ENCODE measurements at regions not wholly inside any gene's neighbourhood (a gene's known extent, or its start where the extent isn't known, plus 50 kb on each side); places are given as distances from the start of the nearest gene placed in this dataset.

GRCh38 chr12:93079976-93080375, 150.9 kb upstream of the EEA1 start:
- TF ChIP-seq CTCF (IDR thresholded peaks at IDR 0.05): no peak
- no peak overlapping the region for H3K27ac ChIP-seq
- no peak overlapping the region for H3K4me3 ChIP-seq
- intact Hi-C loops (cut with DNase I): no loop called here
- H3K36me3 ChIP-seq: no peaks in the 10 kb centered on the region
- no peaks in the 10 kb centered on the region for H3K27me3 ChIP-seq
- DNase-seq (ENCODE audit: low spot score in 2 of 2): no peak
- no peaks in the 10 kb centered on the region for H3K9me3 ChIP-seq
- peaks cover 0 to 6% of the 10 kb centered on the region in 2 donors for H3K4me1 ChIP-seq

- no peak for DNase-seq (ENCODE audit: low spot score in 2 of 2)
- Histone ChIP-seq H3K9me3 (no peaks in the 10 kb centered on the region), H3K4me1 (peaks cover 0 to 6% of the 10 kb centered on the region in 2 donors), H3K27me3 (no peaks in the 10 kb centered on the region), H3K4me3 (no peak overlapping the region), H3K27ac (peak overlapping the region; percentile 19 to 33), H3K36me3 (no peaks in the 10 kb centered on the region)
- intact Hi-C loops (cut with DNase I): no loop called here
- no peak for TF ChIP-seq CTCF (IDR thresholded peaks at IDR 0.05)
These were observed 151.4 kb upstream of the EEA1 start for GRCh38 chr12:93080452-93080851.

- no peak for TF ChIP-seq CTCF (IDR thresholded peaks at IDR 0.05)
- no peak for DNase-seq (ENCODE audit: low spot score in 2 of 2)
- Histone ChIP-seq H3K36me3 (no peaks in the 10 kb centered on the region), H3K9me3 (peaks cover 0 to 5% of the 10 kb centered on the region in 2 donors), H3K27me3 (no peaks in the 10 kb centered on the region), H3K4me3 (no peak overlapping the region), H3K4me1 (peaks cover 0 to 6% of the 10 kb centered on the region in 2 donors), H3K27ac (peak overlapping the region; percentile 19 to 33)
- intact Hi-C loops (cut with DNase I): no loop called here
These were observed 152.1 kb upstream of the EEA1 start for GRCh38 chr12:93080994-93081809.

- Histone ChIP-seq H3K4me1 (peaks cover 0 to 6% of the 10 kb centered on the region in 2 donors), H3K9me3 (peaks cover 0 to 10% of the 10 kb centered on the region in 2 donors), H3K27ac (no peak overlapping the region), H3K27me3 (no peaks in the 10 kb centered on the region), H3K4me3 (no peak overlapping the region), H3K36me3 (no peaks in the 10 kb centered on the region)
- DNase-seq (ENCODE audit: low spot score in 2 of 2): no peak
- intact Hi-C loops (cut with DNase I): no loop called here
- no peak for TF ChIP-seq CTCF (IDR thresholded peaks at IDR 0.05)
These were observed 152.7 kb upstream of the EEA1 start for GRCh38 chr12:93081810-93082165.

- Histone ChIP-seq H3K4me3 (no peak overlapping the region), H3K9me3 (peaks cover 0 to 10% of the 10 kb centered on the region in 2 donors), H3K36me3 (no peaks in the 10 kb centered on the region), H3K27me3 (no peaks in the 10 kb centered on the region), H3K27ac (no peak overlapping the region), H3K4me1 (peaks cover 0 to 4% of the 10 kb centered on the region in 2 donors)
- TF ChIP-seq CTCF (IDR thresholded peaks at IDR 0.05): no peak
- intact Hi-C loops (cut with DNase I): no loop called here
- no peak for DNase-seq (ENCODE audit: low spot score in 2 of 2)
These were observed 156.5 kb upstream of the EEA1 start for GRCh38 chr12:93085383-93086287.
